MM.1S (cell line): ENCODE measurements at regions not wholly inside any gene's neighbourhood (a gene's known extent, or its start where the extent isn't known, plus 50 kb on each side); places are given as distances from the start of the nearest gene placed in this dataset.

ENCODE experiments used
- DNase-seq: peaks from one replicate; pipeline ENCODE4 v3.0.0-alpha.2; 2015
- H2AFZ ChIP-seq: fragments of 300-600 bp; sonication (generic); 2 replicates; pipeline ENCODE4 v1.6.0; 2016; ENCODE audit warnings: antibody characterized with exemption, low read length
- H3F3A ChIP-seq: fragments of 300-600 bp; sonication (generic); 2 replicates; pipeline ENCODE4 v1.6.1; 2016; ENCODE audit warnings: mild to moderate bottlenecking, antibody characterized with exemption, low read length, moderate library complexity, mixed read lengths; ENCODE audit not compliant: insufficient read depth
- H3K27ac ChIP-seq: fragments of 300-600 bp; sonication (generic); 2 replicates; pipeline ENCODE4 v1.5.1; 2016; ENCODE audit warnings: mild to moderate bottlenecking, low read length
- H3K27me3 ChIP-seq: fragments of 300-600 bp; sonication (generic); replicated peaks from 2 replicates; pipeline ENCODE4 v1.6.0; 2016; ENCODE audit warnings: low read length; ENCODE audit not compliant: insufficient read depth
- H3K36me3 ChIP-seq: fragments of 300-600 bp; sonication (generic); replicated peaks from 2 replicates; pipeline ENCODE4 v1.6.1; 2016; ENCODE audit warnings: mild to moderate bottlenecking, low read length, mixed read lengths; ENCODE audit not compliant: insufficient read depth
- H3K4me1 ChIP-seq: fragments of 300-600 bp; sonication (generic); 2 replicates; pipeline ENCODE4 v1.6.1; 2016; ENCODE audit warnings: low read length, mixed read lengths
- H3K4me2 ChIP-seq: fragments of 300-600 bp; sonication (generic); 2 replicates; pipeline ENCODE4 v1.6.0; 2016; ENCODE audit warnings: low read depth, low read length
- H3K4me3 ChIP-seq: fragments of 300-600 bp; sonication (generic); 2 replicates; pipeline ENCODE4 v1.5.1; 2016; ENCODE audit warnings: low read length, mixed read lengths
- H3K79me2 ChIP-seq: fragments of 300-600 bp; sonication (generic); 2 replicates; pipeline ENCODE4 v1.6.1; 2016; ENCODE audit warnings: mixed run types, low read length, mixed read lengths
- H3K9ac ChIP-seq: fragments of 300-600 bp; sonication (generic); 2 replicates; pipeline ENCODE4 v1.6.1; 2016; ENCODE audit warnings: low read length, mixed read lengths
- H3K9me2 ChIP-seq: fragments of 300-600 bp; sonication (generic); replicated peaks from 2 replicates; pipeline ENCODE4 v1.6.1; 2016; ENCODE audit warnings: mild to moderate bottlenecking, low read length, mixed read lengths; ENCODE audit not compliant: insufficient read depth
- H3K9me3 ChIP-seq: fragments of 300-600 bp; sonication (generic); replicated peaks from 2 replicates; pipeline ENCODE4 v1.6.1; 2016; ENCODE audit warnings: mild to moderate bottlenecking, low read length, mixed read lengths; ENCODE audit not compliant: insufficient read depth
- H4K20me1 ChIP-seq: fragments of 300-600 bp; sonication (generic); 2 replicates; pipeline ENCODE4 v1.6.1; 2016; ENCODE audit warnings: mild to moderate bottlenecking, low read length, moderate library complexity, mixed read lengths; ENCODE audit not compliant: insufficient read depth
- CTCF ChIP-seq: fragments of 300-600 bp; sonication (generic); IDR thresholded peaks from 2 replicates; pipeline ENCODE4 v1.5.1; 2016; ENCODE audit warnings: antibody characterized with exemption, low read length, mixed read lengths
- EZH2 ChIP-seq: fragments of 300-600 bp; sonication (generic); optimal IDR thresholded peaks from 2 replicates; pipeline ENCODE3; 2017; ENCODE audit warnings: low read depth, mild to moderate bottlenecking, antibody characterized with exemption, low read length, mixed read lengths
- EZH2phosphoT487 ChIP-seq: fragments of 300-600 bp; sonication (generic); IDR thresholded peaks from 2 replicates; pipeline ENCODE4 v1.6.1; 2018; ENCODE audit warnings: antibody characterized with exemption, low read length

- H3K27ac ChIP-seq = no peak overlapping the region
- no peak for DNase-seq
- no peaks in the 10 kb centered on the region for H3K79me2 ChIP-seq
- no peaks in the 10 kb centered on the region for H3K4me1 ChIP-seq
- H3K9ac ChIP-seq = no peak overlapping the region
- H3F3A ChIP-seq = no peaks in the 10 kb centered on the region
- H4K20me1 ChIP-seq = no peaks in the 10 kb centered on the region
- no peak overlapping the region for H3K4me3 ChIP-seq
- H3K9me3 ChIP-seq = no peaks in the 10 kb centered on the region
- no peaks in the 10 kb centered on the region for H3K36me3 ChIP-seq
- no peak overlapping the region for H2AFZ ChIP-seq
- no peaks in the 10 kb centered on the region for H3K9me2 ChIP-seq
- H3K27me3 ChIP-seq = no peaks in the 10 kb centered on the region
- no peak overlapping the region for H3K4me2 ChIP-seq
- no peak for TF ChIP-seq EZH2phosphoT487
- no peak for TF ChIP-seq CTCF
- TF ChIP-seq EZH2 = no peak
These were observed 79.9 kb upstream of the BARX2 start for GRCh38 chr11:129295746-129296145.

GRCh38 chr11:129292771-129293170 is 82.9 kb upstream of the BARX2 start:
- TF ChIP-seq EZH2phosphoT487 = no peak
- no peak for TF ChIP-seq CTCF
- no peak for TF ChIP-seq EZH2
- H3F3A ChIP-seq = no peaks in the 10 kb centered on the region
- no peaks in the 10 kb centered on the region for H3K79me2 ChIP-seq
- no peak overlapping the region for H3K4me2 ChIP-seq
- H3K9me2 ChIP-seq = no peaks in the 10 kb centered on the region
- H3K4me3 ChIP-seq = no peak overlapping the region
- H2AFZ ChIP-seq = no peak overlapping the region
- no peak overlapping the region for H3K27ac ChIP-seq
- no peaks in the 10 kb centered on the region for H3K4me1 ChIP-seq
- H3K9me3 ChIP-seq = no peaks in the 10 kb centered on the region
- DNase-seq = no peak
- H3K27me3 ChIP-seq = no peaks in the 10 kb centered on the region
- no peaks in the 10 kb centered on the region for H3K36me3 ChIP-seq
- no peak overlapping the region for H3K9ac ChIP-seq
- no peaks in the 10 kb centered on the region for H4K20me1 ChIP-seq

GRCh38 chr11:129292092-129292491 is 83.6 kb upstream of the BARX2 start:
- Histone ChIP-seq H3K27ac (no peak overlapping the region), H4K20me1 (no peaks in the 10 kb centered on the region), H3K9me2 (no peaks in the 10 kb centered on the region), H3K27me3 (no peaks in the 10 kb centered on the region), H3K9me3 (no peaks in the 10 kb centered on the region), H3K36me3 (no peaks in the 10 kb centered on the region), H2AFZ (no peak overlapping the region), H3K9ac (no peak overlapping the region), H3K4me1 (no peaks in the 10 kb centered on the region), H3K4me2 (no peak overlapping the region), H3K4me3 (no peak overlapping the region), H3K79me2 (no peaks in the 10 kb centered on the region), H3F3A (no peaks in the 10 kb centered on the region)
- DNase-seq = no peak
- TF ChIP-seq CTCF (no peak), EZH2 (no peak), EZH2phosphoT487 (no peak)
